HL-60/S4 (cell line): ENCODE measurements at regions not wholly inside any gene's neighbourhood (a gene's known extent, or its start where the extent isn't known, plus 50 kb on each side); places are given as distances from the start of the nearest gene placed in this dataset.

Source experiments
- in situ Hi-C: fragments of 300-500 bp; cut with MboI; formaldehyde crosslinking; loops from 2 replicates; pipeline ENCODE4 v1.14.3; 2022; ENCODE audit warnings: low sequenced_read_pairs

GRCh38 chr10:47140761-47141348 is 159.1 kb upstream of the GDF10 start:
- in situ Hi-C loops: no loop called here

GRCh38 chr10:47141349-47141748 is 158.6 kb upstream of the GDF10 start:
- in situ Hi-C loops: no loop called here

GRCh38 chr10:47143072-47143471 is 156.9 kb upstream of the GDF10 start:
- in situ Hi-C loops: no loop called here

GRCh38 chr10:47143473-47143872 is 156.5 kb upstream of the GDF10 start:
- in situ Hi-C loops: no loop called here

- in situ Hi-C loops: no loop called here
These were observed 155.5 kb upstream of the GDF10 start for GRCh38 chr10:47144525-47144924.

- in situ Hi-C loops: no loop called here
These were observed 154.6 kb upstream of the GDF10 start for GRCh38 chr10:47145290-47145934.

GRCh38 chr10:47146572-47146971 is 153.4 kb upstream of the GDF10 start:
- in situ Hi-C loops: no loop called here

- in situ Hi-C loops: no loop called here
These were observed 152.8 kb upstream of the GDF10 start for GRCh38 chr10:47147186-47147585.

GRCh38 chr10:47150581-47150980 is 149.4 kb upstream of the GDF10 start:
- in situ Hi-C loops: no loop called here

- in situ Hi-C loops: no loop called here
These were observed 148.1 kb upstream of the GDF10 start for GRCh38 chr10:47151920-47152319.

GRCh38 chr10:47152861-47153349 is 147.1 kb upstream of the GDF10 start:
- in situ Hi-C loops: no loop called here

GRCh38 chr10:47154762-47155161 is 145.2 kb upstream of the GDF10 start:
- in situ Hi-C loops: no loop called here

- in situ Hi-C loops: no loop called here
These were observed 143.1 kb upstream of the GDF10 start for GRCh38 chr10:47156873-47157272.

GRCh38 chr10:47158116-47159071 is 141.6 kb upstream of the GDF10 start:
- in situ Hi-C loops: no loop called here

GRCh38 chr10:47159361-47160260 is 140.4 kb upstream of the GDF10 start:
- in situ Hi-C loops: no loop called here

- in situ Hi-C loops: no loop called here
These were observed 139.6 kb upstream of the GDF10 start for GRCh38 chr10:47160261-47160908.

GRCh38 chr10:47160967-47161366 is 139.0 kb upstream of the GDF10 start:
- in situ Hi-C loops: no loop called here

GRCh38 chr10:47161465-47161864 is 138.5 kb upstream of the GDF10 start:
- in situ Hi-C loops: no loop called here

GRCh38 chr10:47164126-47164799 is 135.7 kb upstream of the GDF10 start:
- in situ Hi-C loops: no loop called here

- in situ Hi-C loops: no loop called here
These were observed 135.2 kb upstream of the GDF10 start for GRCh38 chr10:47164800-47165128.
